Left lung (tissue), 4 donors: ENCODE measurements at regions not wholly inside any gene's neighbourhood (a gene's known extent, or its start where the extent isn't known, plus 50 kb on each side); places are given as distances from the start of the nearest gene placed in this dataset.

ENCODE experiments used
- ATAC-seq: fragments of 200-7000 bp; cut with Tn5 transposase; one replicate; pipeline ENCODE4 v1.9.1; 2020; ENCODE audit warnings: moderate library complexity
- DNase-seq, 4 donors: peaks; one replicate each; pipeline ENCODE4 v3.0.0-alpha.2; 2013 to 2020
- H3K27ac ChIP-seq, 2 donors: fragments of 200-600 bp; sonication (generic) in 1 of 2; one replicate each; pipeline versions ENCODE4 v1.5.0 to v1.8.0; 2020 to 2021
- H3K27me3 ChIP-seq, 2 donors: fragments of 200-600 bp; sonication (generic) in 1 of 2; one replicate each; pipeline versions ENCODE4 v1.5.0 to v1.8.0; 2020 to 2021
- H3K36me3 ChIP-seq, 2 donors: fragments of 200-600 bp; sonication (generic) in 1 of 2; one replicate each; pipeline versions ENCODE4 v1.5.0 to v1.8.0; 2020 to 2021
- H3K4me1 ChIP-seq, 2 donors: fragments of 200-600 bp; one replicate each; pipeline ENCODE4 v1.8.0; 2021
- H3K4me3 ChIP-seq, 2 donors: fragments of 200-600 bp; sonication (generic) in 1 of 2; one replicate each; pipeline versions ENCODE4 v1.5.0 to v1.8.0; 2020 to 2021; ENCODE audit warnings: mild to moderate bottlenecking in 1 of 2
- H3K9me3 ChIP-seq, 2 donors: fragments of 200-600 bp; sonication (generic) in 1 of 2; one replicate each; pipeline versions ENCODE4 v1.5.0 to v1.8.0; 2020 to 2021
- CTCF ChIP-seq, 2 donors: fragments of 200-600 bp; sonication (generic) in 1 of 2; IDR thresholded peaks; one replicate each; pipeline versions ENCODE4 v1.5.0 to v1.8.0; 2021; ENCODE audit warnings: antibody characterized with exemption in 2 of 2
- intact Hi-C, 2 donors: fragments of 100-400 bp; cut with DNase I; formaldehyde crosslinking; loops; one replicate each; pipeline versions ENCODE4 v1.11.2 to v1.14.2; 2022
- donor health status: DM: no; HTN: yes; CAD: no.
- donor health status: DM: no; HTN: no; CAD: no.

- no peak for TF ChIP-seq CTCF (IDR thresholded peaks at IDR 0.05)
- H3K4me1 ChIP-seq = no peaks in the 10 kb centered on the region
- no peak for ATAC-seq
- no peak overlapping the region for H3K27ac ChIP-seq
- no peaks in the 10 kb centered on the region for H3K36me3 ChIP-seq
- H3K27me3 ChIP-seq = no peaks in the 10 kb centered on the region
- H3K4me3 ChIP-seq = no peak overlapping the region
- H3K9me3 ChIP-seq = no peaks in the 10 kb centered on the region
- no peak for DNase-seq
- intact Hi-C loops = no loop called here
Observed at GRCh38 chr9:106284296-106284695, 578.7 kb upstream of the ZNF462 start.

- no peak for TF ChIP-seq CTCF (IDR thresholded peaks at IDR 0.05)
- no peaks in the 10 kb centered on the region for H3K9me3 ChIP-seq
- H3K4me1 ChIP-seq = no peaks in the 10 kb centered on the region
- no peaks in the 10 kb centered on the region for H3K27me3 ChIP-seq
- DNase-seq (peak in 1 of 4 donors; percentile 11), ATAC-seq (no peak)
- intact Hi-C loops = no loop called here
- H3K27ac ChIP-seq = no peak overlapping the region
- no peak overlapping the region for H3K4me3 ChIP-seq
- H3K36me3 ChIP-seq = no peaks in the 10 kb centered on the region
Observed at GRCh38 chr9:106286249-106286648, 576.7 kb upstream of the ZNF462 start.

GRCh38 chr9:106287091-106287631 lies 575.8 kb upstream of the ZNF462 start:
- ATAC-seq (no peak), DNase-seq (peak in 1 of 4 donors; percentile 6)
- H3K4me3 ChIP-seq = no peak overlapping the region

GRCh38 chr9:106287731-106288130 lies 575.2 kb upstream of the ZNF462 start:
- DNase-seq (no peak), ATAC-seq (no peak)
- Histone ChIP-seq H3K36me3 (no peaks in the 10 kb centered on the region), H3K27ac (no peak overlapping the region), H3K4me3 (no peak overlapping the region), H3K9me3 (no peaks in the 10 kb centered on the region), H3K27me3 (no peaks in the 10 kb centered on the region), H3K4me1 (no peaks in the 10 kb centered on the region)
- no peak for TF ChIP-seq CTCF (IDR thresholded peaks at IDR 0.05)
- intact Hi-C loops = no loop called here

More at GRCh38 chr9:106287091-106287631, 575.8 kb upstream of the ZNF462 start:
- no peaks in the 10 kb centered on the region for H3K9me3 ChIP-seq
- no peak for TF ChIP-seq CTCF (IDR thresholded peaks at IDR 0.05)
- H3K36me3 ChIP-seq = no peaks in the 10 kb centered on the region
- intact Hi-C loops = no loop called here
- H3K4me1 ChIP-seq = no peaks in the 10 kb centered on the region
- H3K27ac ChIP-seq = peak overlapping the region in 1 of 2 donors; percentile 49
- no peaks in the 10 kb centered on the region for H3K27me3 ChIP-seq

- H3K4me1 ChIP-seq = no peaks in the 10 kb centered on the region
- peak in 1 of 4 donors; percentile 31 for DNase-seq
- no peaks in the 10 kb centered on the region for H3K36me3 ChIP-seq
- no peak overlapping the region for H3K27ac ChIP-seq
- intact Hi-C loops = no loop called here
- H3K4me3 ChIP-seq = no peak overlapping the region
- H3K27me3 ChIP-seq = no peaks in the 10 kb centered on the region
- ATAC-seq = no peak
- no peaks in the 10 kb centered on the region for H3K9me3 ChIP-seq
- TF ChIP-seq CTCF (IDR thresholded peaks at IDR 0.05) = no peak
Observed at GRCh38 chr9:106288689-106289088, 574.3 kb upstream of the ZNF462 start.
